Stimulated activated CD4-positive, alpha-beta T cell treated with anti-CD3 and anti-CD28 coated beads, Interleukin-4, amount 100 ng/mL, for 4 hours (primary cell): ENCODE measurements at regions not wholly inside any gene's neighbourhood (a gene's known extent, or its start where the extent isn't known, plus 50 kb on each side); places are given as distances from the start of the nearest gene placed in this dataset.

Experiments used
- DNase-seq, 2 experiments: peaks; one replicate each; pipeline ENCODE4 v3.0.0-alpha.2; 2020

GRCh38 chr1:23639460-23640095 is 52.0 kb upstream of the RPL11 start:
- no peak for DNase-seq

GRCh38 chr1:23638786-23639241 is 52.8 kb upstream of the RPL11 start:
- no peak for DNase-seq

- DNase-seq: no peak
Observed at GRCh38 chr1:23638188-23638619, 53.4 kb upstream of the RPL11 start.

- DNase-seq: no peak
Observed at GRCh38 chr1:23636009-23636408, 55.6 kb upstream of the RPL11 start.

GRCh38 chr1:23634840-23635651 is 56.6 kb upstream of the RPL11 start:
- peak; percentile 30 to 57 for DNase-seq

GRCh38 chr1:23634518-23634839 is 57.1 kb upstream of the RPL11 start:
- DNase-seq: no peak

- no peak for DNase-seq
Observed at GRCh38 chr1:23632479-23633160, 59.0 kb upstream of the RPL11 start.

GRCh38 chr1:23629708-23630290 is 61.8 kb upstream of the RPL11 start:
- no peak for DNase-seq

- DNase-seq: peak in 1 of 2 experiments; percentile 23
Observed at GRCh38 chr1:23628951-23629387, 62.6 kb upstream of the RPL11 start.

GRCh38 chr1:23627069-23627735 is 64.4 kb upstream of the RPL11 start:
- DNase-seq: peak in 1 of 2 experiments; percentile 25

- DNase-seq: no peak
Observed at GRCh38 chr1:23625929-23626535, 65.6 kb upstream of the RPL11 start.

GRCh38 chr1:23625459-23625858 is 66.1 kb upstream of the RPL11 start:
- DNase-seq: no peak

- DNase-seq: peak in 1 of 2 experiments; percentile 61
Observed at GRCh38 chr1:23624440-23624839, 65.1 kb upstream of the ID3 start.

- no peak for DNase-seq
Observed at GRCh38 chr1:23622284-23622683, 63.0 kb upstream of the ID3 start.

GRCh38 chr1:23620605-23621004 is 61.3 kb upstream of the ID3 start:
- no peak for DNase-seq

- peak; percentile 72 to 93 for DNase-seq
Observed at GRCh38 chr1:23619299-23620188, 60.2 kb upstream of the ID3 start.

- DNase-seq: no peak
Observed at GRCh38 chr1:23618586-23619083, 59.3 kb upstream of the ID3 start.

GRCh38 chr1:23617084-23617521 is 57.8 kb upstream of the ID3 start:
- DNase-seq: no peak

GRCh38 chr1:23616292-23616824 is 57.1 kb upstream of the ID3 start:
- no peak for DNase-seq

GRCh38 chr1:23615852-23616251 is 56.6 kb upstream of the ID3 start:
- no peak for DNase-seq

- DNase-seq: no peak
Observed at GRCh38 chr1:23615423-23615822, 56.1 kb upstream of the ID3 start.
